HG02973 (cell line): ENCODE measurements at regions not wholly inside any gene's neighbourhood (a gene's known extent, or its start where the extent isn't known, plus 50 kb on each side); places are given as distances from the start of the nearest gene placed in this dataset.

ENCODE experiments used
- ATAC-seq: cut with Tn5 transposase; IDR thresholded peaks from one replicate; pipeline ENCODE4 v1.9.1; 2021; ENCODE audit warnings: moderate library complexity; ENCODE audit not compliant: unreplicated experiment

- ATAC-seq = peak; percentile 91
Measured at GRCh38 chr13:22161871-22162270, 491.0 kb downstream of the FGF9 start.

DNA sequence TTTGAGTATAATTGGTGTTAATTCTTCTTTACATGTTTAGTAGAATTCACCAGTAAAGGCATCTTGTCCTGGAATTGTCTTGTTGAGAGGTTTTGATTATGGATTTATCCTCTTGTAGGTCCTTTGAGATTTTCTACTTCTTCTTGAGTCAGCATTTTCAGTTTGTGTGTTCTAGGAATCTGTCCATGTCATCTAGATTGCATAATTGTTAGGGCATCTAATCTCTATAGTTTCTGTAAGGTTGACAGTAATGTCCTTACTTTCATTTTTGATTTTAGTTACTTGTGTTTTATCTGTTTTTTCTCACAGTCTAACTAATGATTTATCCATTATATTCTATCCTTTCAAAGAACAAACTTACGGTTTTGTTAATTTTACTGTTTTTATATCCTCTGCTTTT, 492.0 kb downstream of the FGF9 start:
- ATAC-seq = peak; percentile 54

DNA sequence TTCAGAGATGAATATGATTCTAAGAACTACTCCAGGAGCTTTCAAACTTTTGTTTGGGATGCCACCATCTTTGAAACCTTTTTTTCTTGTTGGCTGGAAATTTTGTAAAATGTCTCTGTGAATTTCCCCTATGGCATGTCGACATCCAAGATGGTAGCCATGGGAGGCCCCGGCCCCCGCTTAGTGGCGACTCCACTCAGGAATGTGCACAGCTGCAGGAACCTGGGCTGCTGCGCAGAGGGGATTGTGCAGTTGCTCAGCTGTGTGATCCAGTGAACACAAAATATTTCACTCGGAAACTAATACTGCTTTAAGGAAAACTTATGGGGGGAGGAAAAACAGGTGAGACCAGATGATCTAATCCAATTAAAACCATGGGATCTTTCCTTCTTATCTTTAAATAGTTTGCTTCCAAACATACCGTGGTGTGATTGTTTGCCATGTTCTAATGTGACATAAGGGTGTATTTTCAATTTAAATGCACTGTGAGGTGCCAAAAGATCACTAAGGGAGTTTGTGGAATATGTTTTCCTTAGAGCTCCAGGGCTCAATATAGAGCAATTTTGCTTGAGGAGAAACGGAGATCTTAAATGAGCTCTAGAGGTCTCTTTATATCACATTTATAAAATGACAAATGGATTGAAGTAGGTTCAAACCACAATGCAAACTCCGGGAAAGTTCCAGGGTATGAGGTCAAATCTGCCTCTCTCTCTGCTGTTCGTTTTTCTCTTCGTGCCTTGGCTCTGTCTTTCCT, 497.7 kb downstream of the FGF9 start:
- no peak for ATAC-seq

- no peak for ATAC-seq
Measured at GRCh38 chr13:22169473-22169872, 498.6 kb downstream of the FGF9 start.

GRCh38 chr13:22173610-22174009, 502.7 kb downstream of the FGF9 start:
- ATAC-seq = no peak

GRCh38 chr13:22175241-22175640, 504.4 kb downstream of the FGF9 start:
- ATAC-seq = no peak

DNA sequence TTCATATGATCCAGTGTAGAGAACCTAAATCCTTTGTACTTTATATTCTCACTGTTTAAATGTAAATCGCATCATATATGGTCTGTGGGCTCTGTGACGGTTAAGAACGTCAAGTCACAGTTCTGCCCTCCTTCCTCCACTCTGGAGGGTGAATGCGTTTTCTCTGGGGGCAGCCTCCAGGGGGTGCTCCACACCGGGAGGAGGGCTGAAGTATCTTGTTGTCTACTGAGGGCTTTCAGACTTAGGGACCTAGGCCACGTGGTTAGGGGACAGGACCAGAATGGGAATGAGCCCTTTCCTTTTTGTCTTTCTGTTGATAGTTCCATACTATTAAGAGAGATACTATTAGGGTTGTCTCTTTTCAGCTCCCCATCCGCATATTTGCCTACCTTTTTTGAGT, 504.9 kb downstream of the FGF9 start:
- ATAC-seq = no peak

DNA sequence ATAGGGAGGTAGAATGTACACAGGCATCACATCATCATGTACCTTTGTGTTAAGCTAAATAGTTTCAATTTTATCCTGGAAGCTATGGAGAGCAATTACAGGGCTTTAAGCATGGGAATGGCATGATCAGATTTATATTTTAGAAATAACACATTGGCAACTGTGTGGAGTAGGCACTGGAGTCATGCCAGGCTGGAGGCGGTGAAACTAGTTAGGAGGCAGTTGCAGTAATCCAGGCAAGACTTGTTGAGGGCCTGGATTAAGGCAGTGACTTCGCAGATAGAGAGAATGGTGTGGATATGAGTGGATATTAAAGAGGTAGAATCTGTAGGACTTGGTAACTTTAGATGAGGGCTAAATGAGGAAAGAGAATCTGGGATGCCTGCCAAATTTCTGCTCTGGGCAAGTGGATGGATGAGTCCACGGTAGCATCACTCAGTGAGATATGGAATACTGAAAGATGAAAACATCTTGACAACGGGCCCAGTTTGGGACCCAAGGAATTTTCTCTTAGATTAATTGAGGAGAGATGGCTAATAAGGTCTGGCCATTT, 506.2 kb downstream of the FGF9 start:
- ATAC-seq = no peak

- no peak for ATAC-seq
Measured at GRCh38 chr13:22178878-22179277, 508.0 kb downstream of the FGF9 start.

- ATAC-seq = no peak
Measured at GRCh38 chr13:22187329-22187728, 516.5 kb downstream of the FGF9 start.

DNA sequence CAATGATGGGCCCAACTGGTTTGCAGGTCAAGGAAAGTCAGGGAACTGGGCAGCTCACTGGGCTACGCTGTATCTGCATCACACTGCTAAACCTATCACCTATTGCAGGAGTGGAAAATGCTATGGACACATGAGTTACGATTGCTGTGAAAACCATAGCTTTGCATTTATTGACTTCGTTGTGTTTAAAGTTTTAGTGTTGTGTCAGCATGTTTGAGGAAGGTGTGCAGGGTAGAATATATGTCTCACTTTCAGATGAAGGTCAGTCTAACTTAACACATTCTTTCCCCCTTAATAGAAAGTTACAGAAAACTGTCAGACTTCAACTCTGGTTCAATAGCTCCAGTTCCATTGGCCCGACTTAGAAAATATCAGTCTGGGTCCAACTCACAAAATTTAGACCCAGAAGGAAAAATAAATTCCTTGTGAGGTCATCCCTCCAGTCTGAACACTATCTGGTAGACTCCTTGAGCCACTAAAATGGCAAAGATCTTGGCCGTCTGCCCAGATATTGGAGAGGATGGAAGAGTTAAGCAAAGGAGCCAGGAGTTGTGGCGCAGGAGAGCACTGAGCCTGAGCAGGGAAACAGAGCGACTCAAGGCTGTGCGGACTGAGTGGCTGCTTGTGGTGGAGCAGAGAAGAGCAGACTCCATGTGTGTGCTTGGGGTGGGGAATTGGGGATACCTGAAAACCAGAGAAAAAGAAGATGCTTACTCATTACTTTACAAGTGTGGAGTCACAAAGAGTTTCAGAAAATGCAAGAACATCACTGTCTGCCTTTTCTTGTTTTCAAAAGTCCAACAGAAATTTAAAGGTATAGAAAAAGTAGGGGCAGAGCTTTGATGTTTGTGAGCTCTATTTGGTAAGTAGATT, 518.5 kb downstream of the FGF9 start:
- ATAC-seq = no peak

GRCh38 chr13:22193070-22193469, 522.2 kb downstream of the FGF9 start:
- no peak for ATAC-seq

GRCh38 chr13:22194106-22194805, 523.4 kb downstream of the FGF9 start:
- ATAC-seq = no peak

GRCh38 chr13:22195726-22196125, 524.9 kb downstream of the FGF9 start:
- no peak for ATAC-seq

DNA sequence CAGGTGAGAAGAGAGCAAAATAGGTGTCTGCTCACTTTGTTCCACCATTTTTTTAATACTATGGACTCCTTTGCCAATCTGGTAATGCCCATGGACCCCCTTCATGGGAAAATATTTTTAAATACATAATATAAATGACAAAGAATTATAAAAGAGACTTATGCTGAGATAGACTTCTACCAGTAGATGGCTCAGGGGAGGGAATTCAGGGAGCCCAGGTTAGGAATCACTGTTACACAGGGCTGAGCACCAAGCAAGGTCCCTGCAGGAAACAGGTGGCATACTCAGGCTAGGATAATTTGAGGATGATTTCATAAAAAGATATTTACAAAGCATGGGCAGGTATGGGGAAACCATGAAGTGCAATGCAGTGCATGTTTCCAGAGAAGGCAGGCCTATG, 525.9 kb downstream of the FGF9 start:
- no peak for ATAC-seq

GRCh38 chr13:22198001-22198400, 527.1 kb downstream of the FGF9 start:
- no peak for ATAC-seq

- ATAC-seq = no peak
Measured at GRCh38 chr13:22198641-22199217, 527.9 kb downstream of the FGF9 start.

- no peak for ATAC-seq
Measured at GRCh38 chr13:22200440-22200839, 529.6 kb downstream of the FGF9 start.

- no peak for ATAC-seq
Measured at GRCh38 chr13:22201375-22201925, 530.6 kb downstream of the FGF9 start.

GRCh38 chr13:22210134-22210930, 539.5 kb downstream of the FGF9 start:
- ATAC-seq = no peak
